WTC11 (cell line): ENCODE measurements at regions not wholly inside any gene's neighbourhood (a gene's known extent, or its start where the extent isn't known, plus 50 kb on each side); places are given as distances from the start of the nearest gene placed in this dataset.

Experiments
- ELF4 ChIP-seq: sonication (generic); formaldehyde crosslinking; IDR thresholded peaks from 2 replicates; pipeline ENCODE4 v1.8.1; 2022; ENCODE audit warnings: low read depth, mild to moderate bottlenecking, moderate library complexity, missing genetic modification reagents
- ERG ChIP-seq: fragments of 250-450 bp; sonication (Bioruptor Pico); IDR thresholded peaks from 2 replicates; pipeline ENCODE4 v1.8.0; 2021; ENCODE audit warnings: mild to moderate bottlenecking
- GABPB1 ChIP-seq: sonication (generic); formaldehyde crosslinking; IDR thresholded peaks from 2 replicates; pipeline ENCODE4 v1.8.1; 2023; ENCODE audit warnings: mild to moderate bottlenecking, missing genetic modification reagents
- NFYB ChIP-seq: sonication (generic); formaldehyde crosslinking; conservative IDR thresholded peaks from 2 replicates; pipeline ENCODE4 v1.8.0; 2022; ENCODE audit warnings: low read depth, missing genetic modification reagents
- TCF7 ChIP-seq: sonication (generic); formaldehyde crosslinking; IDR thresholded peaks from 2 replicates; pipeline ENCODE4 v1.8.0; 2022; ENCODE audit warnings: mild to moderate bottlenecking, low read depth, missing genetic modification reagents, moderate library complexity
- ZNF263 ChIP-seq: sonication (generic); formaldehyde crosslinking; IDR thresholded peaks from 2 replicates; pipeline ENCODE4 v1.8.1; 2022; ENCODE audit warnings: low read depth, mild to moderate bottlenecking, moderate library complexity, missing genetic modification reagents
- TF ChIP-seq, protein P1 (sequence below): fragments of 200-600 bp; IDR thresholded peaks from 2 replicates; pipeline ENCODE4 v1.8.0; 2022; ENCODE audit warnings: antibody characterized with exemption
- TF ChIP-seq, protein P2 (sequence below): sonication (generic); formaldehyde crosslinking; IDR thresholded peaks from 2 replicates; pipeline ENCODE4 v1.8.1; 2022; ENCODE audit warnings: low read depth, missing genetic modification reagents, borderline replicate concordance
- TF ChIP-seq, protein P3 (sequence below): sonication (generic); formaldehyde crosslinking; IDR thresholded peaks from 2 replicates; pipeline ENCODE4 v1.8.0; 2022; ENCODE audit warnings: missing genetic modification reagents

DNA sequence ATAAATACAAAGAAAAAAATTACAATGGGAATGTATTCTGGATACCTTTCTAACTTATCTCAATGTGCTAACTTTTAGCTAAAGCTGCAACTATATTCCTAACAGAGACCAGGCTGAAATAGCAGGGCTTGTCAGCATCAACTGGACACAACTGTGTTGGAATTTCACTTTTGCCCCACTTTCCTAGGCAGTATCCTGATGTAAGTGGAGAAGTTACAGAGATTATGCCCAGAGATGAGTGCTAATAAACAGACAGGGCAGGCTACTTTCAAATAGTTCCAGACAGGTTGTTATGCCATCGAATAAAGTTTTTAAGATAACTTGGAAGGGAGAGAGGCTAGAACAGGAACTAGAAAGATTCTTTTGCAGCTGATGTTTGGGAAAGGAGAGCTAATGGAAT, 201.9 kb downstream of the KCTD12 start:
- TF ChIP-seq, protein P1, sequence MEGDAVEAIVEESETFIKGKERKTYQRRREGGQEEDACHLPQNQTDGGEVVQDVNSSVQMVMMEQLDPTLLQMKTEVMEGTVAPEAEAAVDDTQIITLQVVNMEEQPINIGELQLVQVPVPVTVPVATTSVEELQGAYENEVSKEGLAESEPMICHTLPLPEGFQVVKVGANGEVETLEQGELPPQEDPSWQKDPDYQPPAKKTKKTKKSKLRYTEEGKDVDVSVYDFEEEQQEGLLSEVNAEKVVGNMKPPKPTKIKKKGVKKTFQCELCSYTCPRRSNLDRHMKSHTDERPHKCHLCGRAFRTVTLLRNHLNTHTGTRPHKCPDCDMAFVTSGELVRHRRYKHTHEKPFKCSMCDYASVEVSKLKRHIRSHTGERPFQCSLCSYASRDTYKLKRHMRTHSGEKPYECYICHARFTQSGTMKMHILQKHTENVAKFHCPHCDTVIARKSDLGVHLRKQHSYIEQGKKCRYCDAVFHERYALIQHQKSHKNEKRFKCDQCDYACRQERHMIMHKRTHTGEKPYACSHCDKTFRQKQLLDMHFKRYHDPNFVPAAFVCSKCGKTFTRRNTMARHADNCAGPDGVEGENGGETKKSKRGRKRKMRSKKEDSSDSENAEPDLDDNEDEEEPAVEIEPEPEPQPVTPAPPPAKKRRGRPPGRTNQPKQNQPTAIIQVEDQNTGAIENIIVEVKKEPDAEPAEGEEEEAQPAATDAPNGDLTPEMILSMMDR: no peak
- TF ChIP-seq, protein P2, sequence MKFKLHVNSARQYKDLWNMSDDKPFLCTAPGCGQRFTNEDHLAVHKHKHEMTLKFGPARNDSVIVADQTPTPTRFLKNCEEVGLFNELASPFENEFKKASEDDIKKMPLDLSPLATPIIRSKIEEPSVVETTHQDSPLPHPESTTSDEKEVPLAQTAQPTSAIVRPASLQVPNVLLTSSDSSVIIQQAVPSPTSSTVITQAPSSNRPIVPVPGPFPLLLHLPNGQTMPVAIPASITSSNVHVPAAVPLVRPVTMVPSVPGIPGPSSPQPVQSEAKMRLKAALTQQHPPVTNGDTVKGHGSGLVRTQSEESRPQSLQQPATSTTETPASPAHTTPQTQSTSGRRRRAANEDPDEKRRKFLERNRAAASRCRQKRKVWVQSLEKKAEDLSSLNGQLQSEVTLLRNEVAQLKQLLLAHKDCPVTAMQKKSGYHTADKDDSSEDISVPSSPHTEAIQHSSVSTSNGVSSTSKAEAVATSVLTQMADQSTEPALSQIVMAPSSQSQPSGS: no peak
- no peak for TF ChIP-seq ELF4 (CRISPR knock-in tag)
- TF ChIP-seq ZNF263 (CRISPR knock-in tag): no peak
- TF ChIP-seq, protein P3, sequence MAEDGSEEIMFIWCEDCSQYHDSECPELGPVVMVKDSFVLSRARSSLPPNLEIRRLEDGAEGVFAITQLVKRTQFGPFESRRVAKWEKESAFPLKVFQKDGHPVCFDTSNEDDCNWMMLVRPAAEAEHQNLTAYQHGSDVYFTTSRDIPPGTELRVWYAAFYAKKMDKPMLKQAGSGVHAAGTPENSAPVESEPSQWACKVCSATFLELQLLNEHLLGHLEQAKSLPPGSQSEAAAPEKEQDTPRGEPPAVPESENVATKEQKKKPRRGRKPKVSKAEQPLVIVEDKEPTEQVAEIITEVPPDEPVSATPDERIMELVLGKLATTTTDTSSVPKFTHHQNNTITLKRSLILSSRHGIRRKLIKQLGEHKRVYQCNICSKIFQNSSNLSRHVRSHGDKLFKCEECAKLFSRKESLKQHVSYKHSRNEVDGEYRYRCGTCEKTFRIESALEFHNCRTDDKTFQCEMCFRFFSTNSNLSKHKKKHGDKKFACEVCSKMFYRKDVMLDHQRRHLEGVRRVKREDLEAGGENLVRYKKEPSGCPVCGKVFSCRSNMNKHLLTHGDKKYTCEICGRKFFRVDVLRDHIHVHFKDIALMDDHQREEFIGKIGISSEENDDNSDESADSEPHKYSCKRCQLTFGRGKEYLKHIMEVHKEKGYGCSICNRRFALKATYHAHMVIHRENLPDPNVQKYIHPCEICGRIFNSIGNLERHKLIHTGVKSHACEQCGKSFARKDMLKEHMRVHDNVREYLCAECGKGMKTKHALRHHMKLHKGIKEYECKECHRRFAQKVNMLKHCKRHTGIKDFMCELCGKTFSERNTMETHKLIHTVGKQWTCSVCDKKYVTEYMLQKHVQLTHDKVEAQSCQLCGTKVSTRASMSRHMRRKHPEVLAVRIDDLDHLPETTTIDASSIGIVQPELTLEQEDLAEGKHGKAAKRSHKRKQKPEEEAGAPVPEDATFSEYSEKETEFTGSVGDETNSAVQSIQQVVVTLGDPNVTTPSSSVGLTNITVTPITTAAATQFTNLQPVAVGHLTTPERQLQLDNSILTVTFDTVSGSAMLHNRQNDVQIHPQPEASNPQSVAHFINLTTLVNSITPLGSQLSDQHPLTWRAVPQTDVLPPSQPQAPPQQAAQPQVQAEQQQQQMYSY (CRISPR knock-in tag): no peak
- TF ChIP-seq NFYB (CRISPR knock-in tag): no peak
- TF ChIP-seq TCF7: no peak
- no peak for TF ChIP-seq ERG
- TF ChIP-seq GABPB1 (CRISPR knock-in tag): no peak
